AG04449 (cell line): ENCODE measurements at regions not wholly inside any gene's neighbourhood (a gene's known extent, or its start where the extent isn't known, plus 50 kb on each side); places are given as distances from the start of the nearest gene placed in this dataset.

Source experiments
- CTCF ChIA-PET: fragments of 350-600 bp; formaldehyde crosslinking; extraction: SDS; loops from one replicate; lab custom pipeline; 2021; ENCODE audit warnings: antibody characterized with exemption; lab: Yijun Ruan, JAX
- POLR2A ChIA-PET: fragments of 400-600, 350-600 bp; formaldehyde crosslinking; extraction: SDS; loops from one replicate; lab custom pipeline; 2020; ENCODE audit warnings: antibody characterized with exemption, inconsistent platforms; lab: Yijun Ruan, JAX
- DNase-seq: peaks from one replicate; pipeline ENCODE4 v3.0.0-alpha.2; 2010; ENCODE audit warnings: low read depth, low spot score
- H3K4me3 ChIP-seq: 2 replicates; pipeline ENCODE4 v1.5.1; 2011; ENCODE audit warnings: low read depth, mild to moderate bottlenecking, control low read depth, low read length
- CTCF ChIP-seq: IDR thresholded peaks from one replicate; pipeline ENCODE4 v1.5.1; 2011; ENCODE audit warnings: mild to moderate bottlenecking, moderate library complexity, low read length, control low read depth, inconsistent platforms; ENCODE audit not compliant: insufficient read depth; ENCODE audit errors: missing control alignments

- H3K4me3 ChIP-seq = no peak overlapping the region
- ChIA-PET POLR2A (interaction anchor here (0.6 kb wide), 1 partner anchor 1065 kb away, joined by 3 read pairs; no protein-coding TSS in a partner anchor), CTCF (interaction anchor here (0.8 to 2.8 kb wide), 6 partner anchors 9 to 457 kb away, joined by 3 to 10 read pairs (median 3); no protein-coding TSS in a partner anchor)
- no peak for DNase-seq
- no peak for TF ChIP-seq CTCF
Observed at GRCh38 chr4:53777244-53777984, 186.1 kb upstream of the LNX1 start.

DNA sequence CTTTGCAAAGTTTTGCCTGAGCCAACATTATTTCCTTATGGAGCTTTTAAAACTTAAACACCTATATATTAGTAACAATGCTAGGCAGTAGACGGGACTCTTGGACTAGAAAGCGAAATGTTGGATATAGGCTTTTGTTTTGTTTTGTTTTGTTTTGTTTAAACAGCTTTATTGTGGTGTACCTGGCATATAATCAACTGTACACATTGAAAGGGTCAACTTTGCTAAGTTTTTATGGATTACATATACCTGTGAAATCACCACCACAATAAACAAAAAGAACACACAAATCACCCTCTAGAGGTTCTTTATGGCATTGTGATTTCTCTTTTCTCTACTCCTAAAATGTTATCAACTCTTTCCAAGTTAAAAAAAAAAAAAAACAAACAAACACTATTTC, 184.9 kb upstream of the LNX1 start:
- no peak for DNase-seq
- no peak overlapping the region for H3K4me3 ChIP-seq
- ChIA-PET POLR2A (no interaction called here), CTCF (interaction anchor here (1.0 to 2.8 kb wide), 2 partner anchors 8 to 458 kb away, joined by 4 to 10 read pairs; no protein-coding TSS in a partner anchor)
- TF ChIP-seq CTCF = no peak

DNA sequence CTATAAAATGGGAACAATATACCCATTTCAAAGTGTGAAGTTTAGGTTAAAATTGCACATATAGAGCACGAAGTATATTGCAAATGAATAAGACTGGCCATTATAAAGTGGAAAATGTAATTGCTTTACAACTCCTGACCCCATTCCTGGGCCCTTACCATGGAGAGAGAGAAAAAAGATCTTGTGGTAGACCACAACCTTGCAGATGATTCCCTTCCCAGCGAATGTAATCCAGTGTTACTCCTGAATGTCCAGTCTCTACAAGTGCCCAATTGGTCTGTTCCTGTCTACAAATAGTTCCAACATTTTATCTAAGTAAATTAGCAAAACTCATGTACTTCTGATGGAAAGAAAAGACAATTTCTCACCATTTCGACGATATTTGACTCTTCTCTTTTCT, 184.1 kb upstream of the LNX1 start:
- no peak for DNase-seq
- no peak overlapping the region for H3K4me3 ChIP-seq
- ChIA-PET POLR2A (no interaction called here), CTCF (interaction anchor here (2.8 kb wide), 1 partner anchor 459 kb away, joined by 10 read pairs; no protein-coding TSS in a partner anchor)
- TF ChIP-seq CTCF = no peak

- ChIA-PET POLR2A (no interaction called here), CTCF (interaction anchor here (1.4 to 2.2 kb wide), 2 partner anchors 11 to 462 kb away, joined by 3 to 8 read pairs; no protein-coding TSS in a partner anchor)
Observed at GRCh38 chr4:53771326-53771725, 180.0 kb upstream of the LNX1 start.

DNA sequence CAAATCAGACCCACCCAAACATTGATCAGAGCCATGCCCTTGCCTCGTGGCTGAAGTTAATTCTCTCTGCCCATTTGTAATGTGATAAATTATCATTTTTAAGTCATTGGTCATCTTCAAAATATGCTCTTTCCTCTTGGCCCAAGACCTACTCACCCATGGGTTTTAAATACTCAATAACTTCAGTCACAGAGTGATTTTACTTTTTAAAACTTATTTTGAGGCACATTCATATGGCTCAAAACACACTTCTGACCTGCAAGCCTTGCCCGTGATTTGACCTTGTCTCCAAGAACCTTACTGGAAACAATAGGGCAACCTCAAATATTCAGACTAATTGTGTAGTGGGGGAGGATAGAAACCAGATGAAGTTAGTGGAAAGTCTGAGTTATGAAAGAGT, 176.2 kb upstream of the LNX1 start:
- no peak for TF ChIP-seq CTCF
- ChIA-PET POLR2A (no interaction called here), CTCF (interaction anchor here (1.0 to 1.3 kb wide), 4 partner anchors 9 to 37 kb away, joined by 4 to 6 read pairs (median 4); no protein-coding TSS in a partner anchor)
- H3K4me3 ChIP-seq = no peak overlapping the region
- DNase-seq = no peak

More at GRCh38 chr4:53771326-53771725, 180.0 kb upstream of the LNX1 start:
- no peak overlapping the region for H3K4me3 ChIP-seq
- TF ChIP-seq CTCF = no peak
- no peak for DNase-seq
